ENCODE measurements at regions not wholly inside any gene's neighbourhood (a gene's known extent, or its start where the extent isn't known, plus 50 kb on each side); places are given as distances from the start of the nearest gene placed in this dataset.

DNA sequence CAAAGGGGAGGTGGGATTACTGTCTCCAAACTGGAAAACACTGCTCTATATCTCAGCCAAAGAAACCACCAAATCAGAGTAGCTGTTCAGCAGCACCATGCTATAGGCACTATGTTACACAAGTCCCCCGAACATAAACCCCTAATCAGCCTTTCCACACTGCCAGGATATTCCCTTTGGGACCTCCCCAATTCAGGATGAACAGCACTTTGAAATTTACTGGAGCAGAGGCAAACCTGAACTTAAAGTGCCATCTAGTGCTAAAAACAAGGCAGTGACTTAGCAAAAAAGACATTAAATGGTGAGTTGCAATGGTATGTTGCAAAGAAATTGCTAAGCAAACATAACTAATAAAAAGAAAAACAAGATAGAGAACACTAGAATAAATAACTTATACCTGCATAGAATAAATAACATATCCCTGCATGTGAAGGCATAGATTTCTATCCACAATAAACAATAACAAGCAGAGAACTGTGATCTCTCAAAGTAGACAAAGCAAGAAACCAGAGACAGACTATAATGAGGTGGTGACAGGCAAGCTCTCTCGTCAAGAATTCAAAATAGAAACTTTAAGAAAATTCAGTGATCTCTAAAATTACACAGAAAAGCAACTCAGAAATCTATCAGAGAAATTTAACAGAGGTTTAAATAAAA lies 584.4 kb upstream of the ACO1 start:
- TF ChIP-seq EZH2phosphoT487 (IDR thresholded peaks at IDR 0.05; ENCODE audit: borderline replicate concordance): no peak
- TF ChIP-seq RAD21 (IDR thresholded peaks at IDR 0.05; ENCODE audit: low read depth): peak; percentile 76
- TF ChIP-seq, protein P1, sequence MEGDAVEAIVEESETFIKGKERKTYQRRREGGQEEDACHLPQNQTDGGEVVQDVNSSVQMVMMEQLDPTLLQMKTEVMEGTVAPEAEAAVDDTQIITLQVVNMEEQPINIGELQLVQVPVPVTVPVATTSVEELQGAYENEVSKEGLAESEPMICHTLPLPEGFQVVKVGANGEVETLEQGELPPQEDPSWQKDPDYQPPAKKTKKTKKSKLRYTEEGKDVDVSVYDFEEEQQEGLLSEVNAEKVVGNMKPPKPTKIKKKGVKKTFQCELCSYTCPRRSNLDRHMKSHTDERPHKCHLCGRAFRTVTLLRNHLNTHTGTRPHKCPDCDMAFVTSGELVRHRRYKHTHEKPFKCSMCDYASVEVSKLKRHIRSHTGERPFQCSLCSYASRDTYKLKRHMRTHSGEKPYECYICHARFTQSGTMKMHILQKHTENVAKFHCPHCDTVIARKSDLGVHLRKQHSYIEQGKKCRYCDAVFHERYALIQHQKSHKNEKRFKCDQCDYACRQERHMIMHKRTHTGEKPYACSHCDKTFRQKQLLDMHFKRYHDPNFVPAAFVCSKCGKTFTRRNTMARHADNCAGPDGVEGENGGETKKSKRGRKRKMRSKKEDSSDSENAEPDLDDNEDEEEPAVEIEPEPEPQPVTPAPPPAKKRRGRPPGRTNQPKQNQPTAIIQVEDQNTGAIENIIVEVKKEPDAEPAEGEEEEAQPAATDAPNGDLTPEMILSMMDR (IDR thresholded peaks at IDR 0.05 in 2 of 3, conservative IDR thresholded peaks at IDR 0.05 in 1 of 3; ENCODE audit: borderline replicate concordance in 1 of 3, insufficient read depth in 1 of 3, low read depth in 2 of 3, low read length in 2 of 3): peak; percentile 29 to 61 (median 46); a peak in 5 of 6 replicates
- TF ChIP-seq, protein P2, sequence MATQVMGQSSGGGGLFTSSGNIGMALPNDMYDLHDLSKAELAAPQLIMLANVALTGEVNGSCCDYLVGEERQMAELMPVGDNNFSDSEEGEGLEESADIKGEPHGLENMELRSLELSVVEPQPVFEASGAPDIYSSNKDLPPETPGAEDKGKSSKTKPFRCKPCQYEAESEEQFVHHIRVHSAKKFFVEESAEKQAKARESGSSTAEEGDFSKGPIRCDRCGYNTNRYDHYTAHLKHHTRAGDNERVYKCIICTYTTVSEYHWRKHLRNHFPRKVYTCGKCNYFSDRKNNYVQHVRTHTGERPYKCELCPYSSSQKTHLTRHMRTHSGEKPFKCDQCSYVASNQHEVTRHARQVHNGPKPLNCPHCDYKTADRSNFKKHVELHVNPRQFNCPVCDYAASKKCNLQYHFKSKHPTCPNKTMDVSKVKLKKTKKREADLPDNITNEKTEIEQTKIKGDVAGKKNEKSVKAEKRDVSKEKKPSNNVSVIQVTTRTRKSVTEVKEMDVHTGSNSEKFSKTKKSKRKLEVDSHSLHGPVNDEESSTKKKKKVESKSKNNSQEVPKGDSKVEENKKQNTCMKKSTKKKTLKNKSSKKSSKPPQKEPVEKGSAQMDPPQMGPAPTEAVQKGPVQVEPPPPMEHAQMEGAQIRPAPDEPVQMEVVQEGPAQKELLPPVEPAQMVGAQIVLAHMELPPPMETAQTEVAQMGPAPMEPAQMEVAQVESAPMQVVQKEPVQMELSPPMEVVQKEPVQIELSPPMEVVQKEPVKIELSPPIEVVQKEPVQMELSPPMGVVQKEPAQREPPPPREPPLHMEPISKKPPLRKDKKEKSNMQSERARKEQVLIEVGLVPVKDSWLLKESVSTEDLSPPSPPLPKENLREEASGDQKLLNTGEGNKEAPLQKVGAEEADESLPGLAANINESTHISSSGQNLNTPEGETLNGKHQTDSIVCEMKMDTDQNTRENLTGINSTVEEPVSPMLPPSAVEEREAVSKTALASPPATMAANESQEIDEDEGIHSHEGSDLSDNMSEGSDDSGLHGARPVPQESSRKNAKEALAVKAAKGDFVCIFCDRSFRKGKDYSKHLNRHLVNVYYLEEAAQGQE (IDR thresholded peaks at IDR 0.05; ENCODE audit: low read depth): no peak
- no peak for TF ChIP-seq JUND (IDR thresholded peaks at IDR 0.05)
- no peak overlapping the region for H3K4me3 ChIP-seq (replicated peaks in 1 of 2; ENCODE audit: low read depth in 1 of 2, low read length in 2 of 2)
- no peaks in the 10 kb centered on the region for H3K4me1 ChIP-seq (ENCODE audit: control insufficient read depth in 1 of 2, insufficient read depth in 2 of 2, low read length in 2 of 2)
- no peak overlapping the region for H3K4me2 ChIP-seq (ENCODE audit: low read length)
- no peaks in the 10 kb centered on the region for H3K9me2 ChIP-seq (ENCODE audit: insufficient read depth)
- no peaks in the 10 kb centered on the region for H3K27me3 ChIP-seq (ENCODE audit: insufficient read depth, low read length)
- no peak overlapping the region for H3K9ac ChIP-seq (ENCODE audit: low read length)
- peak; percentile 19 for DNase-seq (ENCODE audit: low read depth, low spot score)
- no peaks in the 10 kb centered on the region for H3K9me3 ChIP-seq (ENCODE audit: control insufficient read depth in 1 of 2, insufficient read depth in 1 of 2, low read depth in 1 of 2, low read length in 2 of 2)
- ATAC-seq: peak; percentile 32; the same call in 1 of the 2 replicates
- no peak overlapping the region for H2AFZ ChIP-seq (ENCODE audit: low read depth, low read length, poor library complexity, severe bottlenecking)
- POLR2A ChIA-PET: no interaction called here
- H3K36me3 ChIP-seq (ENCODE audit: control insufficient read depth in 1 of 2, insufficient read depth in 2 of 2, low read length in 2 of 2): no peaks in the 10 kb centered on the region
- H3K27ac ChIP-seq (ENCODE audit: low read depth, low read length): no peak overlapping the region
- no peaks in the 10 kb centered on the region for H4K20me1 ChIP-seq (ENCODE audit: insufficient read depth)
- no peaks in the 10 kb centered on the region for H3K79me2 ChIP-seq (ENCODE audit: insufficient read depth, low read length)
- BruUV-seq (replicated peaks): no TSS peak
- RAD21 ChIA-PET (ENCODE audit: low non-redundant PET in 1 of 2, low total read pairs in 2 of 2, uncharacterized antibody in 2 of 2, unreplicated experiment in 2 of 2): no interaction called here
- intact Hi-C loops (cut with micrococcal nuclease): loop anchor here (2.0 to 10.0 kb wide), 3 partner anchors 55 to 1969 kb away; no protein-coding TSS in a partner anchor
- CTCF ChIA-PET: no interaction called here
